Ammon's horn (tissue), 1 donor: ENCODE measurements at regions not wholly inside any gene's neighbourhood (a gene's known extent, or its start where the extent isn't known, plus 50 kb on each side); places are given as distances from the start of the nearest gene placed in this dataset.

Experiments
- DNase-seq: peaks from one replicate; pipeline ENCODE4 v3.0.0-alpha.2; 2016; ENCODE audit warnings: low spot score

DNA sequence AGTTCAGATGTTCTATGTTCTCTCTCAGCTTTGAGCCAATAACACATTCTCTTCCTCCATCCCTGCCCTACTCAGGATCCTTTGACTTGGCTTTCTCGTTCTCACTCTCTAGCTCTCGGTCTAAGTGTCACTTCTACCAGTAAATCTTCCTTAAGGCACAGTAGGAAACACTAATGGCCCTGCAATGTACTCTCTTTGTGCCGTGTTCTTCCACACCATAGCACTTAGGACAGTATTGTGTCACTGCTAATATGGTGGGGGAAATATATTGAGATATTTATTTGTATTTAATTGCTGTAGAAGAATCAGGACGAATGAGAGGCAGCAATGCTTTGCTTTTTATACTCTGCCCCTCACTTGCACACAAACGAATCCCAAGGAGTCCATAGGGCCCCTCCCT is 493.1 kb downstream of the SHISA9 start:
- no peak for DNase-seq

DNA sequence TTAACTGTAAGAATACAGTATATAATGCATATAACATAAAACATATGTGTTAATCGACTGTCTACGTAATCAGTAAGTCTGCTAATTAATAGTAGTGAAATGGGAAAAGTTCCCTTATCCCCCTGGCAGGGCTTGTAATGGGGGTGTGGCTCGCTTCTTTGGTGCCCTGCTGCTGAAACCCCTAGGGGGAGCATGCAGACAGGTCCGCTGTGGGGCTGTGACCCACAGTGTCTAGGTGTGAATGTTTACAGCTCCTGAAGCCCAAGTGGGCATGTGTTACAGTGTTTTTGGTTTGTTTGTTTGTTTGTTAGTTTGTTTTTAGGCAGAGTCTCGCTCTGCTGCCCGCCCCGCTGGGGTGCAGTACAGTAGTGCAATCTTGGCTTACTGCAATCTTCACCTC is 495.7 kb downstream of the SHISA9 start:
- DNase-seq: no peak

DNA sequence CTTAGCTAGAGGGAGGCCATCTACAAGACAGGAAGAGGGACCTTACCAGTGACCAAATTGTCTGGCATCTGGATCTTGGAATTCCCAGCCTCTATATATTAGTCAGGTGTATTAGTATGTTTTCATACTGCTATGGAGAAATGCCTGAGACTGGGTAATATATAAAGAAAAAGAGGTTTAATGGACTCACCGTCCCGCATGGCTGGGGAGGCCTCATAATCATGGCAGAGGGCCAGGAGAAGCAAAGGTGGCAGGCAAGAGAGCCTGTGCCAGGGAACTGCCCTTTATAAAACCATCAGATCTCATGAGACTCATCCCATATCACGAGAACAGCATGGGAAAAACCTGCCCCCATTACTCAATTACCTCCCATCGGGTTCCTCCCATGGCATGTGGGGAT is 500.2 kb downstream of the SHISA9 start:
- DNase-seq: no peak

DNA sequence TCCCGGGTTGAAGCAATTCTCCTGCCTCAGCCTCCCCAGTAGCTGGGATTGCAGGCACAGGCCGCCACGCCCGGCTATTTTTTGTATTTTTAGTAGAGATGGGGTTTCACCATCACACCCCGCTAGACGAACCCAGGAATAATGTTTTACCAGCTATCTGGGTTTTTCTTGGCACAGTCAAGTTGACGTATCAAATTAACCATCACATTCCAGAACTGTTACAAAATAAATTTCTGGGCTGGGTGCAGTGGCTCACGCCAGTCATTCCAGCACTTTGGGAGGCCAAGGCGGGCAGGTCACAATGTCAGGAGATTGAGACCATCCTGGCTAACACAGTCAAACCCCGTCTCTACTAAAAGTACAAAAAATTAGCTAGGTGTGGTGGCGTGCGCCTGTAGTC is 501.2 kb downstream of the SHISA9 start:
- no peak for DNase-seq

DNA sequence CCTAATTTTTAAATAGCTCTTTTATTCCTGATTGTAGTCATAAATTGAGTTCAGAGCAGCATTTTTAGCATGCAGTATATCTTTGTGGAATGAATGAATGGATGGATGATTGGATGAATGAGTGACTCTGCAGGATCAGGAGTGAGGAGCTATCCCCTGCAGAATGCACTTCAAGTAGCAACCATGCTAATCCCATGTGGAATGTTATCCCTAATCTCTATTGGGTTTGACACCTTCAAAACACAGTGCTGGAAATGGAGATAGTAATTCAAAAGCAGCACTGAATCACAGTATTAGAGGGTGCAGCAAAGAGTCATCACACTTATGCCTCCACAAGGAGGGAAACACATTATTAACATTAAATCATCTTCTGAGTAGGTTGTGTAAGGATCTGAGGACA is 501.9 kb downstream of the SHISA9 start:
- no peak for DNase-seq

DNA sequence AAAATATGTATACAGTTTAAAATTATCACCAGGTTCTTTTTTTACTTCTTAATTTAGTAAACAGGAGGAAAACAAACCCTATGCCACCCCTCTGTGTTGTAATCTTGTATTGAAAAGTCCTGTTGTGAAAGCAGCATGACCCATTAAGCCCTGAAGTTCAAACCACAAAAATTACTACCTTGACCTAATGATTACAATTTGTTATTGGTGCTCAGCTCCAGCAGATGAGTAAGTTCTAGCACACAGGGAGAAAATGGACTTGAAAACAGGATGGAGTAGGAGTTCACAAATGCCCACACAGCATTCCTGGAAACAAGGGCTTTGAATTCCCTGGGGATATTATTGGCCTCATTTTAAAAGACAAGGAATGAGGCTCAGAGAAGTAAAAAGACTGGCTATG is 505.8 kb upstream of the ERCC4 start:
- no peak for DNase-seq

DNA sequence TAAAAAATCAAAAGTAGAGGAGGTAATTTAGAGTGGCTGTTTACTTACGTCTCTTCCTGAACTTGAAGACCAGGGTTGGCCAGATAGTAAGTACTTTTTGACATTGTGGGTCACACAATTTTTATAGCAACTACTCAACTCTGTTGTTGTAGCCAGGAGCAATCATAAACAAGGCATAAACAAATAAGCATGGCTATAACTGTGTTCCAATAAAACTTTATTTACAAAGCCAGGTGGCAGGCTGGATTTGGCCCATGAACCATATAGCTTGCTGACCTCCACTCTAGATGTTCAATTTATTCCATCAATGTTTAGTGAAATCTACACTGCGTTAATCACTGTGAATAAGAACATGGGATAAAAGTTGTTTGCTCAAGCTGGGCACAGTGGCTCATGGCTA is 500.4 kb upstream of the ERCC4 start:
- no peak for DNase-seq

DNA sequence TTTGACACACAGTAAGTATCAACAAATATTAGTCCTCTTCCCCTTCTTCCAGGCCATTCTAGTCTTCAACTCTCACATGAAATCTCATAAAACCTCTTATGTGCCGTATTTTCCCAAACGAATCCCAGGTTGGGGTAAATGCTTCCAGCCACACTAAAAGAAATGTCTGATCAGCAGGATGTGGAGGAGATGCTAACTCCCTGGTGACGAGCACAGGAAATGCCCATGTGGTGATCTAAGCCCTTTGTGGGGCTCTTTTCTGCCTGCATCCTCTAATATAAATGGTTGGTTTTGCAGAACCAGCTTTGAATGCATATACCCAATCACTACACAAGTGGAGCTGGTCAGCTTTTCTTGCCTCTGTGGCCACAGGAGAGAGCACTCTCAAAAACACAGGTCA is 498.2 kb upstream of the ERCC4 start:
- no peak for DNase-seq

DNA sequence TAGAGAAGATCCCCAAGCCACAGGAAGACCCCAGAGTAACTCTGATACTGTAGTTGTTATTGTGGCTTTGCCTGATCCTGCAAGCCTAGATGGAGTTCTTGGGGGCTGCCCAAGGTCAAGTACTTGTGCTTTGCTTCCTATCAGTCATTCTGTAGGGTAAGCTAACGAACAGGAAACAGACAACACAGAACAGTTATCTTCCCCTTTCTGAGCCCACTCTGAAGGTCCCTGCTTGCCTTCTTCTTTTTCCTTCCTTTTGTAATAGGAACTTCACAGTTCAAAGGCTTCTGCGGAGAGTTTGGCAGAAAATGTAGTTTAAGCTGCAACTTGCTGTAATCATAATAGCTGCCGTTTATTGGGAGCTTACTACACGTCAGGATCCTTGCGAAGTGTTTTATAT is 494.1 kb upstream of the ERCC4 start:
- DNase-seq: peak; percentile 9

DNA sequence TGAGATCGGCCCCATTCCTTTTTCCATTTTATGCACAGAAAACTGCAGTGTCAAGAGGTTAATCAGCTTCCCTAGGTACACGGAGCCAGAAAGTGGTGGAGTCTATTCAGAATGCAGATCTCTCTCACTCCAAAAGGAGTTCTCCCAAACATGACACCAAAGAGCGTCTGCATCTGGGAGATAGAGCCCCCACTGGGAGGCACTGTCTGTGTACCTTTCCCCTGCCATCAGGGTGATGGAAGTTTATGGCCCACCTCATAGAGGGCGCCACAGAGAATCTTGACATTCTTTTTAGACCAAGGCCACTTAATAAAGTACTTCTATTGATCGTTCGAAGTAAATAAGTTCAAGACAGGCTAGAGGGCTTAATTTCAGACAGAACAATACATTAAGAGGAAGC is 493.7 kb upstream of the ERCC4 start:
- no peak for DNase-seq

DNA sequence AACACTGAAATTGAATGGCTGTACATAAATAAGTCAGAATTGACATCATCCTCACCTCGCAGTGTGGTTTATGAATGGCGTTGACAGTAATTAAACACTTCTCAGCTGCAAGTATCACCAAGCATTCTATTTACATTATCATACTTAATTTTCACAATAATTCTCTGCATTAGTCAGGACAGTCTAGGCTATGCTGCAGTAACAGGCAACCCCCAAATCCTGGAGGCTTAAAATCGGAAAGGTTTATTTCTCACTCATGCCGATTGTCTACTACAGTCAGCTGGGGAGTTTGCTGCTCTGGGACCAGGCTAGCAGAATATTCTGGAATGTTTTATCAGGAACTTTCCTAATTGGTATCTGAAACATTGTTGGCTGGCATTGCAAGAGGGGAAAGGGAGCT is 493.2 kb upstream of the ERCC4 start:
- DNase-seq: no peak

DNA sequence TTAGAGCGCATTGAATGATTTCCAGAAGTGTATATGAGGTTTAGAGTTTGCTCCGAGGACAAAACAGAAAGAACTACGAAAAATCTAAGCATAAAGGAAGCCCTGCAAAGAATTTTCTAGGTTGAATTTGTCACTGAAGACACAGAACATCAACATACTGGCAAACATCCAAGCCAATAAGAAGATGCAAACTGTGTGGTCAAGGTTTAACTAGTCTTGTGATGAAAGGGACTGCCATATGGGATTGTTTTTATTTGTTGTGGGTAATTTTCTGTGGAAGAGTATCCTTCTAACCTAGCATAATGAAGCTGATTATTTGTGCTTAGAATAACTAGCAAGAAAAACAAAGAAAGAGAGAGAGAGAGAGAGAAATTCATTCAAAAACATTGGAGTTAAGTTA is 492.0 kb upstream of the ERCC4 start:
- DNase-seq: no peak

DNA sequence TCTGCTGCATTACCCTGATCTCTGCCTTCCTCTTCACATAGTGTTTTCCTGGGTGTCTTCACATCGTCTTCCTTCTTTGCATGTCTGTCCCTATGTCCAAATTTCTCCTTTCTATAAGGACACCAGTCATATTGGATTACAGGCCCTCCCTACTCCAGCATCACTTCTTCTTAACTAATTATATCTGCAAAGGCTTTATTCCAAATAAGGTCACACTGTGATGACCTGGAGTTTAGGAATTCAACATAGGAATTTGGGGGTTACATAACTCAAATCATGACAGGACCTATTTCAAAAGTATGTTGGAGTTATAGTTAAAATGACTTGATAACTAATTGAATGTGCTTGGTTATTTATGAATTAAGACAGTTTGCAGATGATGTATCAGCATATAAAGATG is 490.5 kb upstream of the ERCC4 start:
- DNase-seq: no peak

DNA sequence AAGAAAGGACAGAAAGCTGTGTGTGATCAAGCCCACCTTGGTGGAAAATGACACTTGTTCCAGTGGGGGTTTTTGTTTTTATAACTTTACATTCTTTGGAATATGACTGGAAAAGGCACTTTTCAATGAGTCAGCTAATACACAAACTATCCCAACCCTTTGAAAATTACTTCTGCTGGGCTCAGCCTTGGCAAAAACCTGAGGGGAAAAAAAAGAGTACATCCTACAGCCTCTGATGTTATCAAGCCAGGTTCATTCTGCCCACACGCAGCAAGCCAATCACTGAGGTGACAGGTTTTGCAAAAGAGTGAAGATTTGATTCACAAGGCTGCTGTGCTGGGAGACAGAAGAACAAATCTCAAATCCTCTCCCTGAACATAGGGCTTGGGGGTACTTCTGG is 484.5 kb upstream of the ERCC4 start:
- DNase-seq: no peak

DNA sequence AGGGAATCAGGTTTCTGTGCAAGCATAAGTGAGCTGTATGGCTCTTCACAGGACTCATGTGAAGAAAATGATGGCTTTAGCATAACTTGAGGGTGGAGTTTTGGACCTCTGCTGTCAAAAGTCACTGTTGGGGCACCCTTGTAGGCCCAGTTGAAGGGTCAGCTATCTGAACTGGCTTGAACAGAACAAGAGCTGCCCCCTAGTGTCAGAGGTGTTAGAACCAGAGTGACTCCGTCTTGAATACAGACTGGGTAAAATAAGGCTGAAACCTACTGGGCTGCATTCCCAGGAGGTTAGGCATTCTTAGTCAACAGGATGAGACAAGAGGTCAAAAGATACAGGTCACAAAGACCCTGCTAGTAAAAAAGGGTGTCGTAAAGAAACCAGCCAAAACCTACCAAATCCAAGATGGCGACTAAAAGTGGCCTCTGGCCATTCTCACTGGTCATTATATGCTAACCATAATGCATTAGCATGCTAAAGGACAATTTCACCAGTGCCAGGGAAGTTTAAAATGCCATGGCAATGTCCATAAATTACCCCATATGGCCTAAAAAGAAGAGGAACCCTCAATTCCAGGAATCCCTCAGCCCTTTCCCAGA is 484.0 kb upstream of the ERCC4 start:
- no peak for DNase-seq

DNA sequence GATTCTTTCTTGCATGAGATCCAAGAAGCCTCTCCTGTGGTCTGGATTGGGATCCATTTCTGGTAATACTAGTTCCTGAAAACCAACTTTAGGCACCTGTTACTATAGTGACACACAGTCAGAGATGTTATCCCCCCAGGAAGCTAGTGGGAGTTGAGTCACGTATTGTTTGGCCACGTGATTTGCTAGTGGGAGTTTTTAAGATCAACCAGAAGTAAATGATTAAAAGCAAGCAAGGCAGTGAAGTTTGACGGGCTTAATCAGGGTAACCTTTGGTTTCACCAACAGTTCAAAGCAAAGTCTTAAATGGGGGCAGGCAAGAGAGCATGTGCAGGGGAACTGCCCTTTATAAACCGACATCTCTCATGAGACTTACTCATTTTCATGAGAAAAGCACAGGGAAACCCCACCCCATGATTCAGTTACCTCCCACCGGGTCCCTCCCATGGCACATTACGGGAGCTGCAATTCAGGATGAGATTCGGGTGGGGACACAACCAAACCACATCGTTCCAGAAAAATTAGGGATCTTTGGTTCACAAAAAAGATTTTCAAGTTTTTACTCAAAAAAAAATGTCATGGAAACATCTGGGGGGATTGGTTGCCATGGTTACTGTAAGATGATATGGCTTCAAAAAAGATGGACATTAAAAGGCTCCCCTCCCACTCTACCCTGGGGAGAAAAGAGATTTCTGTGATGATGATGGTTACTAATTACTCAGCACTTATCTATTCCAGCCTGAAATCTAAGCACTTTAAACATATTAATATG is 483.1 kb upstream of the ERCC4 start:
- DNase-seq: peak; percentile 2

DNA sequence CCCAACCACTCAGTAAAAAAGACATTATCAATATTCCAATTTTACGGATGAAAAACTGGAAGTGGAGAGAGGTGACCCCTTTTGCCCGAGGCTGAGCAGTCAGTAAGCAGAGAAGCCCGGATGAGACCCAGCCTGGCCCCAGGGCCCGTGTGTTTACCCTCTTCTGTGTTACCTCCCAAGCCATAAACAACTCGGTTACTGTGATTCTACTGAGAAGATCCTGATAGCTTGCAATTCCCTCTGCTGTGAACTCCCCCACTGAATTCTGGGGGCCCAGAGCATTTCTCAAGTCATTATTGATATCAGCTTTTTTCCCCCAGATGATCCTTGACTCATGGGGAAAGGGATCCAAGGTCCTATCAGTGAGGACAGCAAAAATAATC is 482.6 kb upstream of the ERCC4 start:
- DNase-seq: no peak

DNA sequence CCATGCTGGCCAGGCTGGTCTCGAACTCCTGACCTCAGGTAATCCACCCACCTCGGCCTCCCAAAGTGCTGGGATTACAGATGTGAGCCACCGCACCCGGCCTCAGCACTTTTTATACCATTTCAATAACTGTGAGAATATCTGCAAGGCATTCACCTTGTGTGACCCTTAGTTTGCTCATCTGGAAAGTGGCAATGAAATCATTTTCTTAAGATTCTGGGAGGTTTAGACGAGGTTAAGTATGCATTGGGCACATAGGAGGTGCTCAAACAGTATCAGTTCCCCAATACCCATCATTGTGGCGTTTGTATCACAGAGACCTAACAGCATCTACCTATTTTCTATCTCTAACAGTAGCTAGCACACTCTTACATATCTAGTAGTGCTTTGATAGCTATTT is 481.9 kb upstream of the ERCC4 start:
- no peak for DNase-seq

DNA sequence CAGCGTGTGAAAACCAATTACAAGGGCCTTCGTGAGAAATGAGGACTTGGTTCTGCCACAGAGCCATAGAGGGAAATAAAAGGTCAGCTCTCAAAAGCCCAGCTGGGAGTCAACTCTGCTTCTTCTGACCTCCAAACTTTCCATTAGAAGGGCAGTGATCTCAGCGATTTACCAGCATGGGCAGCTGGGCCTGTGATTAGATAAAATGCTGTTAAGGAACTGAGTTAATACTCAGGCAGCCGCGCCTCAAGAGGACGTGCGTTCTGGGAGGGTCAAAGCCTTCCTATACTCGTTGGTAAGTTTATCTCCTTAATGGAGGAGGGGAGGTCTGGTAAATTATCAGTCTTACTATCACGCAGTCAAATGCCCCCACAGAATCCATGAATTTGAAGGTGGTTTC is 480.2 kb upstream of the ERCC4 start:
- DNase-seq: no peak

DNA sequence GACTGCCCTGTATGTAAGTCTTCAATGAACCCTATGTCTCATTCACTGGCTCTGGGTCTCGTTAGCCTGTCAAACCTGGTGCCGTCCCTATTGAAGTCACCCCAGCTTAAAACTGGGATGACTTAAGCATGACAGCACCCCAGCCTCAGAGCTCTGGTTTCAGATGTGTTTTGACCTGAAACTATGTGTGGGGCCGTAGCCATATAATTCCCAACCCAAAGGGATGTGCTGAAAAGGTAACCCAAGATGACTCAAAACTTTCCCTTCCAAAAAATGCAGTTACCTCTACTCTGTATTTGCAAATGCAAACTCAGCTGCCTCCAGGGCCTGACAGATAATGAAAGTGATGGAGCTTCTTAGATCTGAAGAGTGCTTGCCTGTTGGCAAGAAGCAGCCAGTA is 478.3 kb upstream of the ERCC4 start:
- no peak for DNase-seq

DNA sequence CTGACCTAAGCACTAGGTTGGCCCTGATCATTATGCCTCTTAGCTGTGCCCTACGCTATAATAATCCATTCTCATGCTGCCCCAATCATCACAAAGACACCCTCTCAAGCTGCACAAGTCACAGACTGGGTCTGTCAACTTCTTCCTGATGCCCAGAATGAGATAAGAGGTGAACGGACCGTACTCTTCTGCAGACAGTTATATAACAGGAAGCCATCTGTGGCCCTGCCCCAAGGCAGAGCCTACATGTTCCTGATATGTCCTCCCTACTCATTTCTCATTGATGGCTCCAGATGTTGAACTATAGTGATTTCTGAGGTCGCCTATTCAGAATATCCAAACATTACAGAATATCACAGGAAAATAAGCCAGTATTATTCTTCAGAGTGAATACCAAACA is 471.6 kb upstream of the ERCC4 start:
- DNase-seq: no peak

DNA sequence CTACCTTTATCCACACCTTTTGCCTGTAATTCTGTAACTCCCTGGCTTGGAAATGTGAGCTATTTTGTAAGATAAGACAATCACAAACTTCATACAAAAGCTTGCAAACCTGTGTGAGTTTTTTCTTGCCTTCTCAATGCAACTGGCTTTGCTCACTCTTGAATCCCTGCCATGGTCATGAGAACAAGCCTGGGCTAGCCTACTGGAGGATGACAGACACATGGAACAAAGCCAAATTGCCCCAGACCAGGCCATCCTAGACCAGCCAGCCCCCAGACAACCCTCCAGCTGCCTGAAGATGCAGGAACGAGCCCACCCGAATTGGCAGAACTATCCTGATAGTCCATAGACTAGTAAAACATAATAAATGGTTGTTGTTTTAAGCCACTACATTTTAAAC is 466.6 kb upstream of the ERCC4 start:
- DNase-seq: peak; percentile 2

DNA sequence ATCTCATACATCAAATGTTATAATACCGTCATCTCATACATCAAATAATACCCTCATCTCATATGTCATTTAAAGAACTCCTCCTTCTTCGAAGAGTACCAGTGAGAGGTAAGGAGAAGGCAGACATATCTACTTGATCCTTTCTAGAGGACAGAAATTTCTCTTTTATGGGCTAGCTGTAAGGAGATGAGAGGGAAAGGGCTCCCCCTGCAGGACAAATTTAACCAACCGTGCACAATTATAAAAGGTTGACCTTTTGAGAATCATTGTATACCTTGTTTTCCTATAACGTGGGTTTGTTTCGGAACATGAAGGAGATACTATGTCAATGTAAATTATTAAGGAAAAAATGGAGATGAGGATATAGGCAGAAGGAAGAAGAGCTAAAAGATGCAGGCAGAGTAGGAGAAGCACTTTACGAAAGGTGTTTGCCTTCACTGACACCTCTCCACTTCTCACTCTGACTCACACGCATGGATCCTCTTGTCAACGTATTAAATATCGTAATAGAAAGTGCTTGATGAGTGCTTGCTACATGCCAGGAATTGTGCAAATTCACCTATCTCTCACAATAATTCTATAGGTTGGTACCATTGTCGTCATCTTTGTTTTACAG is 465.9 kb upstream of the ERCC4 start:
- peak; percentile 21 for DNase-seq

DNA sequence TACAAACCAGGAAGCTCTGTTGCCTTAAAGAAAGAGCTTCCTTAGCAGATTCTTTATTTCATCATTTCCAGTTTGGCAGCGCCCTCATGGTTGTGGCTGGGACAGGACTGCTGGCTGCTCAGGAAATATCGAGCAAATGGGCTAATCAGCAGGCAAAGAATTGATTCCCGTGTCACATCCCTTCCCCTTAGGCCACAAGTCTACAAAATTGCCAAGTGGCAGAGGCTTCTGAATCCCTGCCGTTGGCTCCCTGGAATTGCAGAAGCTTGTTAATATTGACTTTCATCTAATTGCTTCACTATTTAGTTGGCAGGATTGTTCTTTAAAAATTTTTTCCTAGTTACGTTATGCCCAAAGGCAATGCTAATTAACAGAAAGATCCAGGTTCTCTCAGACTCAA is 456.3 kb upstream of the ERCC4 start:
- DNase-seq: no peak
